MM.1S (cell line): ENCODE measurements at regions not wholly inside any gene's neighbourhood (a gene's known extent, or its start where the extent isn't known, plus 50 kb on each side); places are given as distances from the start of the nearest gene placed in this dataset.

Experiments
- EZH2phosphoT487 ChIP-seq: fragments of 300-600 bp; sonication (generic); IDR thresholded peaks from 2 replicates; pipeline ENCODE4 v1.6.1; 2018; ENCODE audit warnings: antibody characterized with exemption, low read length
- TF ChIP-seq, protein P1 (sequence below): fragments of 300-600 bp; sonication (generic); IDR thresholded peaks from 2 replicates; pipeline ENCODE4 v1.5.1; 2016; ENCODE audit warnings: antibody characterized with exemption, low read length, mixed read lengths

GRCh38 chr1:47550929-47551328 is 113.1 kb downstream of the FOXD2 start:
- TF ChIP-seq, protein P1, sequence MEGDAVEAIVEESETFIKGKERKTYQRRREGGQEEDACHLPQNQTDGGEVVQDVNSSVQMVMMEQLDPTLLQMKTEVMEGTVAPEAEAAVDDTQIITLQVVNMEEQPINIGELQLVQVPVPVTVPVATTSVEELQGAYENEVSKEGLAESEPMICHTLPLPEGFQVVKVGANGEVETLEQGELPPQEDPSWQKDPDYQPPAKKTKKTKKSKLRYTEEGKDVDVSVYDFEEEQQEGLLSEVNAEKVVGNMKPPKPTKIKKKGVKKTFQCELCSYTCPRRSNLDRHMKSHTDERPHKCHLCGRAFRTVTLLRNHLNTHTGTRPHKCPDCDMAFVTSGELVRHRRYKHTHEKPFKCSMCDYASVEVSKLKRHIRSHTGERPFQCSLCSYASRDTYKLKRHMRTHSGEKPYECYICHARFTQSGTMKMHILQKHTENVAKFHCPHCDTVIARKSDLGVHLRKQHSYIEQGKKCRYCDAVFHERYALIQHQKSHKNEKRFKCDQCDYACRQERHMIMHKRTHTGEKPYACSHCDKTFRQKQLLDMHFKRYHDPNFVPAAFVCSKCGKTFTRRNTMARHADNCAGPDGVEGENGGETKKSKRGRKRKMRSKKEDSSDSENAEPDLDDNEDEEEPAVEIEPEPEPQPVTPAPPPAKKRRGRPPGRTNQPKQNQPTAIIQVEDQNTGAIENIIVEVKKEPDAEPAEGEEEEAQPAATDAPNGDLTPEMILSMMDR, result no peak
- no peak for TF ChIP-seq EZH2phosphoT487
